Loucy (cell line): ENCODE measurements at regions not wholly inside any gene's neighbourhood (a gene's known extent, or its start where the extent isn't known, plus 50 kb on each side); places are given as distances from the start of the nearest gene placed in this dataset.

Experiments used
- H2AFZ ChIP-seq: fragments of 200-600 bp; sonication (generic); 2 replicates; pipeline ENCODE4 v1.6.0; 2016; ENCODE audit warnings: antibody characterized with exemption, mild to moderate bottlenecking, low read length, moderate library complexity
- H3F3A ChIP-seq: fragments of 200-600 bp; 2 replicates; pipeline ENCODE4 v1.6.0; 2016; ENCODE audit warnings: antibody characterized with exemption, low read depth, mild to moderate bottlenecking
- H3K27me3 ChIP-seq: fragments of 200-600 bp; sonication (generic); 2 replicates; pipeline ENCODE4 v1.6.1; 2014; ENCODE audit warnings: low read length, mild to moderate bottlenecking; ENCODE audit not compliant: insufficient read depth, poor library complexity, severe bottlenecking
- H3K36me3 ChIP-seq: fragments of 200-600 bp; sonication (generic); 2 replicates; pipeline ENCODE4 v1.6.1; 2016; ENCODE audit warnings: low read length; ENCODE audit not compliant: insufficient read depth
- H3K4me1 ChIP-seq: fragments of 200-600 bp; sonication (generic); 2 replicates; pipeline ENCODE4 v1.5.1; 2014; ENCODE audit warnings: low read length, mild to moderate bottlenecking; ENCODE audit not compliant: insufficient read depth, poor library complexity, severe bottlenecking
- H3K4me2 ChIP-seq: fragments of 200-600 bp; sonication (generic); 2 replicates; pipeline ENCODE4 v1.6.0; 2014; ENCODE audit warnings: antibody characterized with exemption, low read length, low read depth, mild to moderate bottlenecking; ENCODE audit not compliant: poor library complexity, severe bottlenecking
- H3K4me3 ChIP-seq: fragments of 200-600 bp; sonication (generic); 2 replicates; pipeline ENCODE4 v1.5.1; 2014; ENCODE audit warnings: low read length, mild to moderate bottlenecking, mixed read lengths; ENCODE audit not compliant: poor library complexity, severe bottlenecking
- H3K79me2 ChIP-seq: fragments of 200-600 bp; sonication (generic); 2 replicates; pipeline ENCODE4 v1.6.1; 2014; ENCODE audit warnings: low read length; ENCODE audit not compliant: insufficient read depth
- H3K9ac ChIP-seq: fragments of 200-600 bp; sonication (generic); 2 replicates; pipeline ENCODE4 v1.6.0; 2014; ENCODE audit warnings: mild to moderate bottlenecking, low read depth, low read length, moderate library complexity; ENCODE audit not compliant: poor library complexity, severe bottlenecking
- H3K9me2 ChIP-seq: fragments of 200-600 bp; sonication (generic); replicated peaks from 2 replicates; pipeline ENCODE4 v1.6.1; 2016; ENCODE audit warnings: low read depth, low read length, mixed read lengths
- H3K9me3 ChIP-seq: fragments of 200-600 bp; sonication (generic); 2 replicates; pipeline ENCODE4 v1.6.1; 2014; ENCODE audit warnings: mild to moderate bottlenecking, antibody characterized with exemption, low read length, low read depth; ENCODE audit not compliant: insufficient read depth
- H4K20me1 ChIP-seq: fragments of 200-600 bp; sonication (generic); 2 replicates; pipeline ENCODE4 v1.6.0; 2014; ENCODE audit warnings: antibody characterized with exemption, low read length, mild to moderate bottlenecking; ENCODE audit not compliant: insufficient read depth, poor library complexity, severe bottlenecking
- EZH2phosphoT487 ChIP-seq: fragments of 200-600 bp; IDR thresholded peaks from 2 replicates; pipeline ENCODE4 v1.6.1; 2018; ENCODE audit warnings: antibody characterized with exemption, mild to moderate bottlenecking, moderate library complexity, borderline replicate concordance
- TF ChIP-seq, protein P1 (sequence below): fragments of 200-600 bp; sonication (generic); conservative IDR thresholded peaks from 2 replicates; pipeline ENCODE4 v1.5.1; 2014; ENCODE audit warnings: mild to moderate bottlenecking, antibody characterized with exemption, low read length

DNA sequence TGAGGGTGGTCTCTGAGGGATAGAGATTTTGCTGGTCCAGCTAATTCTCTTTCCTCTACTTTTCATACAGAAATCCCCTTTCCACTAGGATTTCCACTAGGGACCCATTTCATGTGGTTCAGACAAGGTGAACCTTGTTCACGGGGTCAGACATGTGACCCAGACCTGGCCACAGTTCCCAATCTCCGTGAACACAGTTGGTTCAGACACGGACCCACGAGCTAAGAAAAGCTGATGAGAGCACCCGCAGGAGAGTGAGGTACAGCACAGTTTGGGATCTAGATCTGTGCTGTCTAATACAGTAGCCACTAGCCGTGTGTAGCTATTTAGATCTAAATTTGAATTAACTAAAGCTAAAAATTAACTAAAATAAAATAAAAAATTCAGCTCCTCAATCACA is 88.1 kb downstream of the AXIN2 start:
- H3K9ac ChIP-seq = no peak overlapping the region
- H3K9me3 ChIP-seq = no peaks in the 10 kb centered on the region
- no peaks in the 10 kb centered on the region for H3K9me2 ChIP-seq
- H3K4me2 ChIP-seq = no peak overlapping the region
- no peaks in the 10 kb centered on the region for H3K4me1 ChIP-seq
- TF ChIP-seq, protein P1, sequence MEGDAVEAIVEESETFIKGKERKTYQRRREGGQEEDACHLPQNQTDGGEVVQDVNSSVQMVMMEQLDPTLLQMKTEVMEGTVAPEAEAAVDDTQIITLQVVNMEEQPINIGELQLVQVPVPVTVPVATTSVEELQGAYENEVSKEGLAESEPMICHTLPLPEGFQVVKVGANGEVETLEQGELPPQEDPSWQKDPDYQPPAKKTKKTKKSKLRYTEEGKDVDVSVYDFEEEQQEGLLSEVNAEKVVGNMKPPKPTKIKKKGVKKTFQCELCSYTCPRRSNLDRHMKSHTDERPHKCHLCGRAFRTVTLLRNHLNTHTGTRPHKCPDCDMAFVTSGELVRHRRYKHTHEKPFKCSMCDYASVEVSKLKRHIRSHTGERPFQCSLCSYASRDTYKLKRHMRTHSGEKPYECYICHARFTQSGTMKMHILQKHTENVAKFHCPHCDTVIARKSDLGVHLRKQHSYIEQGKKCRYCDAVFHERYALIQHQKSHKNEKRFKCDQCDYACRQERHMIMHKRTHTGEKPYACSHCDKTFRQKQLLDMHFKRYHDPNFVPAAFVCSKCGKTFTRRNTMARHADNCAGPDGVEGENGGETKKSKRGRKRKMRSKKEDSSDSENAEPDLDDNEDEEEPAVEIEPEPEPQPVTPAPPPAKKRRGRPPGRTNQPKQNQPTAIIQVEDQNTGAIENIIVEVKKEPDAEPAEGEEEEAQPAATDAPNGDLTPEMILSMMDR = no peak
- TF ChIP-seq EZH2phosphoT487 = no peak
- no peaks in the 10 kb centered on the region for H3K27me3 ChIP-seq
- H2AFZ ChIP-seq = no peak overlapping the region
- no peaks in the 10 kb centered on the region for H3K79me2 ChIP-seq
- H3F3A ChIP-seq = no peaks in the 10 kb centered on the region
- no peak overlapping the region for H3K4me3 ChIP-seq
- no peaks in the 10 kb centered on the region for H3K36me3 ChIP-seq
- H4K20me1 ChIP-seq = no peaks in the 10 kb centered on the region

DNA sequence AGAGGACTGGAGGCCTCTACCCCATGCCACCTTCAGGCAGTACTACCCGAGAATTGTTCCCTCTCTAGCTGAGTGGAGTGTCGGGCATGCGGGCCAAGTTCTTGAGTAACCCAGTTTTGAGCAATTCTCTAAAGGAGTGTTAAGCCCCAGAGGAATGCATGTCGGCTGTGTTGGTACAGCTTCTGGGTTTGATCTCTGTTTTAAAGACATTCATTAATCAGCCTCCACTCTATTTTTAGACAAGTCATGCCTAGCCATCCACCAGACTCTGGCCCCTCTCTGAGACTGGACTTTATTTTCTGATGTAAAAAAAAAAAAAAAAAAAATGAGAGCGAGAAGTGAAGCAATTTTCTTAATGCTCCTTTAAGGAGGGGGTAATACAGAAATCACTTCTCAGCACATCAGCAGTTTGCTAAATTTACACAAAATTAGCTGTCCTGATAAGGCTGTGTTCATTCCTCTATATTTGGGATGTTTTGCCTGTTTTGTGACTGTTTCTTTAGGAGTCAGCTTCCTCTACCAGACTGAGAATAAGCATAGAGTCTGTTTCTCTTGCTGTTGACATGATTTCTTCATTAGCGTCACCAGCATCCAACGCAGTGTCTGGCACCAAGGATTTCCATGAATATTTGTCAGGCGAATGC is 88.7 kb downstream of the AXIN2 start:
- H3F3A ChIP-seq = no peaks in the 10 kb centered on the region
- no peak overlapping the region for H2AFZ ChIP-seq
- H4K20me1 ChIP-seq = no peaks in the 10 kb centered on the region
- H3K4me2 ChIP-seq = no peak overlapping the region
- no peaks in the 10 kb centered on the region for H3K27me3 ChIP-seq
- H3K9ac ChIP-seq = no peak overlapping the region
- no peaks in the 10 kb centered on the region for H3K79me2 ChIP-seq
- no peak overlapping the region for H3K4me3 ChIP-seq
- TF ChIP-seq, protein P1 = no peak
- TF ChIP-seq EZH2phosphoT487 = no peak
- no peaks in the 10 kb centered on the region for H3K9me3 ChIP-seq
- no peaks in the 10 kb centered on the region for H3K4me1 ChIP-seq
- no peaks in the 10 kb centered on the region for H3K9me2 ChIP-seq
- no peaks in the 10 kb centered on the region for H3K36me3 ChIP-seq

DNA sequence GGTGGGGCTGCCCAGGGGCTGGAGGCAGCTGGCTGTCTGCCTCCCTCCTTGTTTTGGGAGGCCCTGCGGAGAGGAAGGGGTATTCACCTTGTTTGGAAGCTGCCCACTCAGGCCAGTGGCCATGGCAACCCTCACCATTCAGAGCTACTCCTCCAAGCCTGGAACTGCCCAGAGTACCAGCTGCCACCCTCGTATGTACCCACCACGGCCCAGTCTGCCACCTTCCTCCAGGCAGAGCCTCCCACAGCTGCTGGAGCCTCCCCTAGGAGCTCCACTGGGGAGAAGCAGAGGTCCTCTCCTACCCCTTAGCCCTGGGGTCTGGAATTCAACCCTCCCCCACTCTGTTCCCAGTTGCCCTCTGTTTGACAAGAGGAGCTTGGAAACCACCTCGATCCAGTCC is 90.7 kb downstream of the AXIN2 start:
- no peaks in the 10 kb centered on the region for H3K27me3 ChIP-seq
- H3K9me3 ChIP-seq = no peaks in the 10 kb centered on the region
- no peaks in the 10 kb centered on the region for H3K4me1 ChIP-seq
- no peaks in the 10 kb centered on the region for H3K9me2 ChIP-seq
- H2AFZ ChIP-seq = no peak overlapping the region
- H3K9ac ChIP-seq = no peak overlapping the region
- TF ChIP-seq EZH2phosphoT487 = no peak
- TF ChIP-seq, protein P1 = no peak
- no peaks in the 10 kb centered on the region for H3K79me2 ChIP-seq
- no peaks in the 10 kb centered on the region for H3K36me3 ChIP-seq
- no peak overlapping the region for H3K4me3 ChIP-seq
- no peak overlapping the region for H3K4me2 ChIP-seq
- H4K20me1 ChIP-seq = no peaks in the 10 kb centered on the region
- H3F3A ChIP-seq = no peaks in the 10 kb centered on the region
